ENCODE measurements at regions not wholly inside any gene's neighbourhood (a gene's known extent, or its start where the extent isn't known, plus 50 kb on each side); places are given as distances from the start of the nearest gene placed in this dataset.

- TF ChIP-seq ZNF584 (CRISPR knock-in tag; IDR thresholded peaks at IDR 0.05; ENCODE audit: low read depth) = no peak
These were observed 328.2 kb upstream of the MEX3C start (continued) for GRCh38 chr18:51525453-51526225.

- ChIA-PET POLR2A (no interaction called here), CTCF (ENCODE audit: low intra/inter-chr PET ratio) (no interaction called here)
- BruUV-seq (replicated peaks) = no TSS peak
- WGBS (ENCODE audit: insufficient coverage, low coverage, missing lambda C conversion rate) = 0% methylated on average over 1 of the region's 1 CpG
- Histone ChIP-seq H3K36me3 (ENCODE audit: control insufficient read depth, insufficient read depth, low read length) (no peaks in the 10 kb centered on the region), H3K27me3 (ENCODE audit: control insufficient read depth in 2 of 2, insufficient read depth in 2 of 2, low read length in 2 of 2) (no peaks in the 10 kb centered on the region), H2AFZ (ENCODE audit: low read depth, low read length) (no peak overlapping the region), H3K9ac (ENCODE audit: insufficient read depth in 1 of 2, low read depth in 2 of 2, low read length in 2 of 2) (no peak overlapping the region), H3K27ac (ENCODE audit: extremely low read depth, low read depth, low read length) (no peak overlapping the region), H3K79me2 (ENCODE audit: control insufficient read depth, insufficient read depth, low read length) (no peaks in the 10 kb centered on the region), H3K9me3 (replicated peaks; ENCODE audit: control insufficient read depth, insufficient read depth, low read depth, low read length) (no peaks in the 10 kb centered on the region), H3K4me2 (ENCODE audit: insufficient read depth, low read length) (no peak overlapping the region), H3K4me1 (replicated peaks in 1 of 2; ENCODE audit: control insufficient read depth in 2 of 2, insufficient read depth in 2 of 2, low read length in 2 of 2) (no peaks in the 10 kb centered on the region), H3K4me3 (no peak overlapping the region), H3K9me1 (ENCODE audit: control insufficient read depth, insufficient read depth, low read length) (no peaks in the 10 kb centered on the region), H4K20me1 (replicated peaks; ENCODE audit: control insufficient read depth, insufficient read depth, low read length) (no peaks in the 10 kb centered on the region)
- intact Hi-C loops (cut with micrococcal nuclease) (no loop called here), in situ Hi-C loops (cut with MboI) (no loop called here)
- FAIRE-seq = no peak
- ATAC-seq = no peak
- no peak for DNase-seq (ENCODE audit: extremely low read depth in 1 of 4, low spot score in 3 of 4)
- TF ChIP-seq THAP12 (CRISPR knock-in tag; IDR thresholded peaks at IDR 0.05) = no peak
- TF ChIP-seq NR4A1 (CRISPR knock-in tag; IDR thresholded peaks at IDR 0.05) = no peak
- TF ChIP-seq NR4A1 (tag; IDR thresholded peaks at IDR 0.05) = no peak
- no peak for TF ChIP-seq CREB5 (CRISPR knock-in tag; IDR thresholded peaks at IDR 0.05)
- no peak for TF ChIP-seq NCOA4 (IDR thresholded peaks at IDR 0.05; ENCODE audit: partially characterized antibody)
- no peak for TF ChIP-seq ELK1 (CRISPR knock-in tag; IDR thresholded peaks at IDR 0.05)
- no peak for TF ChIP-seq RAD51 (IDR thresholded peaks at IDR 0.05; ENCODE audit: borderline replicate concordance, low read depth)
- TF ChIP-seq ZNF146 (CRISPR knock-in tag; IDR thresholded peaks at IDR 0.05; ENCODE audit: unreplicated experiment) = no peak
- no peak for TF ChIP-seq PATZ1 (CRISPR knock-in tag; IDR thresholded peaks at IDR 0.05; ENCODE audit: borderline replicate concordance)
- no peak for TF ChIP-seq KLF6 (CRISPR knock-in tag; IDR thresholded peaks at IDR 0.05; ENCODE audit: borderline replicate concordance)
- TF ChIP-seq CCAR2 (IDR thresholded peaks at IDR 0.05; ENCODE audit: low read depth, low read length) = no peak
- TF ChIP-seq FOXP1 (CRISPR knock-in tag; IDR thresholded peaks at IDR 0.05) = no peak
These were observed 330.3 kb upstream of the MEX3C start for GRCh38 chr18:51527826-51528225.

Measured in K562 (cell line).